ENCODE measurements at regions not wholly inside any gene's neighbourhood (a gene's known extent, or its start where the extent isn't known, plus 50 kb on each side); places are given as distances from the start of the nearest gene placed in this dataset.

DNA sequence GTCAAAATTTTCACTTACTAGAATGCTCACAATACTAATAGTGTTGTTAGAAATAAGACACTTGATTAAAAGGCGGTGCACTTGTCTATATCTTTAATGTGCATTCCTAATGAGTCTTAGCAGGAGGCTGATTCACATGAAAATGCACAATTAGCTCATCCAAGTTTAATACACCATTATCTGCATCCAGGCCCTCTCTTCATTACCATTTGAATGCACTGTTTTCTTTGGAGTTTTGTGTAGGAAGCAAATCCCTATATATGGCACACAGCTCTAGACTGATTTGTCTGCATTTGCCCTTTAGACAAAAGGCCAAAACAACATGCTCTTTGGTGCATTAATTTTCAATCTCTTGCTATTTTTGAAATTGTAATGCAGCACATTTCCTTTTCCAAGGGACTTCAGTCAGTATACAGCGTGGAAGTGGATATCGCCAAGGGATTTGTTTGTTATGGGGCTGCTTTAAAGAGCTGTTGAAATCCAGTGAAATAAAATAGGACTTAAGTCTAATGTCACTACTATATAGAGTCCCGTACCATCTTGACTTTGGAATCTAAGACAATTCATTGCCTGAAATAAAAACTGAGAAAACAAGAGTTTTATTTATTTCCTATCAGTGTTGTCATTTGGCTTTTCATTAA lies 257.6 kb upstream of the CPHXL start:
- in situ Hi-C loops (cut with HindIII; ENCODE audit: low sequenced_read_pairs): no loop called here
- TF ChIP-seq, protein P1, sequence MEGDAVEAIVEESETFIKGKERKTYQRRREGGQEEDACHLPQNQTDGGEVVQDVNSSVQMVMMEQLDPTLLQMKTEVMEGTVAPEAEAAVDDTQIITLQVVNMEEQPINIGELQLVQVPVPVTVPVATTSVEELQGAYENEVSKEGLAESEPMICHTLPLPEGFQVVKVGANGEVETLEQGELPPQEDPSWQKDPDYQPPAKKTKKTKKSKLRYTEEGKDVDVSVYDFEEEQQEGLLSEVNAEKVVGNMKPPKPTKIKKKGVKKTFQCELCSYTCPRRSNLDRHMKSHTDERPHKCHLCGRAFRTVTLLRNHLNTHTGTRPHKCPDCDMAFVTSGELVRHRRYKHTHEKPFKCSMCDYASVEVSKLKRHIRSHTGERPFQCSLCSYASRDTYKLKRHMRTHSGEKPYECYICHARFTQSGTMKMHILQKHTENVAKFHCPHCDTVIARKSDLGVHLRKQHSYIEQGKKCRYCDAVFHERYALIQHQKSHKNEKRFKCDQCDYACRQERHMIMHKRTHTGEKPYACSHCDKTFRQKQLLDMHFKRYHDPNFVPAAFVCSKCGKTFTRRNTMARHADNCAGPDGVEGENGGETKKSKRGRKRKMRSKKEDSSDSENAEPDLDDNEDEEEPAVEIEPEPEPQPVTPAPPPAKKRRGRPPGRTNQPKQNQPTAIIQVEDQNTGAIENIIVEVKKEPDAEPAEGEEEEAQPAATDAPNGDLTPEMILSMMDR (IDR thresholded peaks at IDR 0.05; ENCODE audit: low read depth, low read length, missing control alignments): no peak
- H3K4me3 ChIP-seq (ENCODE audit: low read depth, low read length): no peak overlapping the region
- DNase-seq (ENCODE audit: low read depth): no peak

DNA sequence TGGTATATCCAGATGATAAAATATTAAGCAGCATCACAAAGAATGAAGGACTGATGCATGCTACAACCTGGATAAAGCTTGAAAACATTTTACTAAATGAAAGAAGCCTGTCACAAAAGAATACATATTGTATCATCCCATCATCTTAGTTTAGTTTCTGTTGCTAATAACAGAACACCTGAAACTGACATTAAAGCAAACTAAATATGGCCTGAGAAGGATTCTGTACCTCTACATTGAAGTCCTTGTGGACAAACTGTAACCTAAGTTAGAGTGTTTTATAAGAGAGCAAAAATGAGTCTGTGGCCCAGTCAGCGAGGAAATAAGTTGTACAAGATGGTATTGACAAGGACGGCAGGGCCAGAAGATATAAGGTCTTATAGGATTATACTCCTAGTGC lies 261.0 kb upstream of the CPHXL start:
- H3K4me3 ChIP-seq (ENCODE audit: low read depth, low read length): no peak overlapping the region
- TF ChIP-seq, protein P1 (IDR thresholded peaks at IDR 0.05; ENCODE audit: low read depth, low read length, missing control alignments): no peak
- DNase-seq (ENCODE audit: low read depth): no peak
- in situ Hi-C loops (cut with HindIII; ENCODE audit: low sequenced_read_pairs): no loop called here

DNA sequence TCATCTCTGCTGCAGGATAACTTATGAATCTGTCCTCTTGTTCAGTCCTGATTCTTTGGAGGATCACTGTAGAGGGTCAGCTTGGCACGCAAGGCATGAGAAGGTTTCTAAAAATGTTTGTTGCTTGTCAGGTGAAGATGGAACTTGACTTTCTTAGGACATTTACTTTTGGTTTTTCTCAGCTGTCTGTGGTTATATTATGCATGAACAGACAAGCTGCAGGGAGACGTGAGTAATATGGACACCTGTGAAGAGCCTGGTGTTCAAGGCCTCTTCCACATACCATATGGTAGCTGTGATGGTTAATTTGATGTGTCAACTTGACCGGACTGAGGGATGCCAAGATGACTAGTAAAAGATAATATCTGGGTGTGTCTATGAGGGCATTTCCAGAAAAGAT lies 270.2 kb upstream of the CPHXL start:
- TF ChIP-seq, protein P1 (IDR thresholded peaks at IDR 0.05; ENCODE audit: low read depth, low read length, missing control alignments): no peak
- in situ Hi-C loops (cut with HindIII; ENCODE audit: low sequenced_read_pairs): no loop called here
- no peak overlapping the region for H3K4me3 ChIP-seq (ENCODE audit: low read depth, low read length)
- no peak for DNase-seq (ENCODE audit: low read depth)

DNA sequence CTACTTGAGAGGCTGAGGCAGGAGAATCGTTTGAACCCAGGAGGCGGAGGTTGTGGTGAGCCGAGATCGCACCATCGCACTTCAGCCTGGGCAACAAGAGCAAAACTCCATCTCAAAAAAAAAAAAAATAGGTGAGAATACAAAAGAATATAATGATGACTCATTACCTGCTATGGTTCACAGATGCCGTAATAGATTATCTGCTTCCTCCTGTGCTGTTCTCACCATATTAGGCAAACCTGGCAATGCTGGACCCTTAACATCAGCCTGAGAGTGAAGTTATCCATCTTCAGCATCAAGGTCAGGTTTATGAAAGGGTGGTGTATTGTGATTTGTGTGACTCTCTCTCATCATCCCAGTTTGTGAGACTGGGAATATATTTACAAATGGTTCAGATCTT lies 271.3 kb upstream of the CPHXL start:
- in situ Hi-C loops (cut with HindIII; ENCODE audit: low sequenced_read_pairs): no loop called here
- DNase-seq (ENCODE audit: low read depth): no peak
- no peak overlapping the region for H3K4me3 ChIP-seq (ENCODE audit: low read depth, low read length)
- TF ChIP-seq, protein P1 (IDR thresholded peaks at IDR 0.05; ENCODE audit: low read depth, low read length, missing control alignments): no peak

DNA sequence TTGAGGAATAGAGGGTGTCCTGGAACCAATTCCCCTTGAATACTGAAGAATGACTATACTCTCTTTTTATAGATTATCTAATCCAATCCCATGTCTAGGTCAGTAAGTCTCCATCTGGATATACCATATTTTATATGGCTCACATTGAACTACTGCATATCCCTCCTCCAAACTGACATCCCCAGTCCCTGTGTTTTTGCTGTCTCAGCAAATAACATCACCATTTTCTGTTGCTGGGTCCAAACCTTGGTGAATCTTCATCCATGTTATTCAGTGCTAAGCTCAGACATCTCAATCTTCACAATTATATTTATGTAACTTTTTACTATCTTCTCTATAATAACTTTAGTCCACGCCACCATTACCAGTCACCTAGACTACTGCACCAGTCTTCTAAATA lies 269.6 kb upstream of the CNTNAP4 start:
- in situ Hi-C loops (cut with HindIII; ENCODE audit: low sequenced_read_pairs): no loop called here
- TF ChIP-seq, protein P1 (IDR thresholded peaks at IDR 0.05; ENCODE audit: low read depth, low read length, missing control alignments): no peak
- DNase-seq (ENCODE audit: low read depth): no peak
- no peak overlapping the region for H3K4me3 ChIP-seq (ENCODE audit: low read depth, low read length)

DNA sequence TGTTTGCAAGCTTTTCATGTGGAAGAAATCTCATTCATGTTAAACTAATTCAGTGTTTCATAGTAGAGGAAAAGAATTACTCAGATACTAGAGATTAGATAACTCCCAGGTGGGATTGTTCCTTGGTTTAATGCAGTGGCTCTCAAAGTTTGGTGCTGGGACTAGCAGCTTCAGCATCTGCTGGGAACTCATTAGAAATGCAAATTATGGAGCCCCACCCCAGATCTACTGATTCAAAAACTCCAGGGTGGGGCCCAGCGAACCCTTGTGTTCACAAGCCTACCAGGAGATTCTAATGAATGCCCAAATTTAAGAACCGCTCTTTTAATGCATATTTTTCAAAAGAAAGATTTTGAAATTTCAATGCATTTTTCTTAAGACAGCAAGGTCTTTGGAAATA lies 253.4 kb upstream of the CNTNAP4 start:
- TF ChIP-seq, protein P1 (IDR thresholded peaks at IDR 0.05; ENCODE audit: low read depth, low read length, missing control alignments): no peak
- in situ Hi-C loops (cut with HindIII; ENCODE audit: low sequenced_read_pairs): no loop called here
- DNase-seq (ENCODE audit: low read depth): no peak
- H3K4me3 ChIP-seq (ENCODE audit: low read depth, low read length): no peak overlapping the region
